GM23338 (cell line): ENCODE measurements at regions not wholly inside any gene's neighbourhood (a gene's known extent, or its start where the extent isn't known, plus 50 kb on each side); places are given as distances from the start of the nearest gene placed in this dataset.

ENCODE experiments used
- ATAC-seq: fragments of 200-7000 bp; cut with Tn5 transposase; 3 replicates; pipeline ENCODE4 v1.9.1; 2020
- DNase-seq: peaks from one replicate; pipeline ENCODE4 v3.0.0-alpha.2; 2015; ENCODE audit warnings: low spot score
- H2AFZ ChIP-seq: fragments of 200-600 bp; sonication (generic); 2 replicates; pipeline ENCODE4 v1.8.0; 2016; ENCODE audit warnings: antibody characterized with exemption, mild to moderate bottlenecking, moderate library complexity
- H3F3A ChIP-seq: fragments of 200-600 bp; sonication (generic); replicated peaks from 2 replicates; pipeline ENCODE4 v1.8.0; 2017; ENCODE audit warnings: antibody characterized with exemption, mixed run types, low read depth
- H3K27ac ChIP-seq: fragments of 200-600 bp; sonication (generic); 2 replicates; pipeline ENCODE4 v1.6.1; 2016; ENCODE audit warnings: low read depth
- H3K27me3 ChIP-seq: fragments of 200-600 bp; sonication (generic); 2 replicates; pipeline ENCODE4 v1.8.0; 2016; ENCODE audit warnings: mild to moderate bottlenecking, mixed run types, moderate library complexity; ENCODE audit not compliant: insufficient read depth
- H3K36me3 ChIP-seq: fragments of 200-600 bp; sonication (generic); 2 replicates; pipeline ENCODE4 v1.8.0; 2016; ENCODE audit warnings: mild to moderate bottlenecking; ENCODE audit not compliant: insufficient read depth
- H3K4me1 ChIP-seq: fragments of 200-600 bp; sonication (generic); 2 replicates; pipeline ENCODE4 v1.8.0; 2016; ENCODE audit warnings: mild to moderate bottlenecking, moderate library complexity; ENCODE audit not compliant: insufficient read depth
- H3K4me2 ChIP-seq: fragments of 200-600 bp; sonication (generic); 2 replicates; pipeline ENCODE4 v1.7.1; 2017; ENCODE audit warnings: mixed run types
- H3K4me3 ChIP-seq: fragments of 200-600 bp; sonication (generic); 2 replicates; pipeline ENCODE4 v1.6.1; 2016; ENCODE audit warnings: mixed run types
- H3K79me2 ChIP-seq: fragments of 200-600 bp; sonication (generic); replicated peaks from 2 replicates; pipeline ENCODE4 v1.8.0; 2017; ENCODE audit warnings: mild to moderate bottlenecking; ENCODE audit not compliant: insufficient read depth
- H3K9me2 ChIP-seq: fragments of 200-600 bp; sonication (generic); 2 replicates; pipeline ENCODE4 v1.8.0; 2017; ENCODE audit not compliant: insufficient read depth
- H4K20me1 ChIP-seq: fragments of 200-600 bp; sonication (generic); replicated peaks from 2 replicates; pipeline ENCODE4 v1.8.0; 2017; ENCODE audit warnings: mild to moderate bottlenecking; ENCODE audit not compliant: insufficient read depth
- H3K27ac Mint-ChIP-seq: 2 replicates; pipeline ENCODE4 v1.8.0; 2020; ENCODE audit warnings: inconsistent platforms, mild to moderate bottlenecking, moderate library complexity, mixed read lengths
- H3K27me3 Mint-ChIP-seq: 3 replicates; pipeline ENCODE4 v1.8.0; 2022; ENCODE audit warnings: low read depth, mild to moderate bottlenecking, moderate library complexity, mixed read lengths, inconsistent platforms; ENCODE audit not compliant: insufficient read depth, poor library complexity
- H3K36me3 Mint-ChIP-seq: 3 replicates; pipeline ENCODE4 v1.8.0; 2021; ENCODE audit warnings: low read depth, mild to moderate bottlenecking, inconsistent platforms, moderate library complexity, mixed read lengths
- H3K4me1 Mint-ChIP-seq: 3 replicates; pipeline ENCODE4 v1.8.0; 2020; ENCODE audit warnings: mild to moderate bottlenecking, inconsistent platforms, mixed read lengths
- H3K4me3 Mint-ChIP-seq: 3 replicates; pipeline ENCODE4 v1.8.0; 2021; ENCODE audit warnings: moderate library complexity, mild to moderate bottlenecking, inconsistent platforms, mixed read lengths
- H3K9me3 Mint-ChIP-seq: 3 replicates; pipeline ENCODE4 v1.8.0; 2020; ENCODE audit warnings: moderate library complexity, mild to moderate bottlenecking, inconsistent platforms, mixed read lengths
- EZH2 ChIP-seq: fragments of 200-600 bp; sonication (generic); IDR thresholded peaks from one replicate; pipeline ENCODE4 v1.8.0; 2017; ENCODE audit warnings: antibody characterized with exemption, mild to moderate bottlenecking, low read depth; ENCODE audit not compliant: unreplicated experiment
- EZH2phosphoT487 ChIP-seq: fragments of 200-600 bp; sonication (generic); IDR thresholded peaks from one replicate; pipeline ENCODE4 v1.8.1; 2018; ENCODE audit warnings: antibody characterized with exemption; ENCODE audit not compliant: unreplicated experiment
- JUNB ChIP-seq: IDR thresholded peaks from one replicate; pipeline ENCODE4 v1.6.1; 2016; ENCODE audit warnings: antibody characterized with exemption; ENCODE audit not compliant: unreplicated experiment
- NANOG ChIP-seq: IDR thresholded peaks from 2 replicates; pipeline ENCODE4 v1.6.1; 2016; ENCODE audit warnings: antibody characterized with exemption, borderline replicate concordance
- ZNF331 ChIP-seq: fragments of 250-450 bp; sonication (Bioruptor Pico); IDR thresholded peaks from 2 replicates; pipeline ENCODE4 v1.5.0; 2020; ENCODE audit warnings: low read depth, mild to moderate bottlenecking, moderate library complexity
- TF ChIP-seq, protein P1 (sequence below): fragments of 250-450 bp; sonication (Bioruptor Pico); IDR thresholded peaks from 2 replicates; pipeline ENCODE4 v1.5.0; 2020; ENCODE audit warnings: mild to moderate bottlenecking, moderate library complexity
- TF ChIP-seq, protein P2 (sequence below): IDR thresholded peaks from one replicate; pipeline ENCODE4 v1.6.1; 2018; ENCODE audit warnings: antibody characterized with exemption; ENCODE audit not compliant: unreplicated experiment

DNA sequence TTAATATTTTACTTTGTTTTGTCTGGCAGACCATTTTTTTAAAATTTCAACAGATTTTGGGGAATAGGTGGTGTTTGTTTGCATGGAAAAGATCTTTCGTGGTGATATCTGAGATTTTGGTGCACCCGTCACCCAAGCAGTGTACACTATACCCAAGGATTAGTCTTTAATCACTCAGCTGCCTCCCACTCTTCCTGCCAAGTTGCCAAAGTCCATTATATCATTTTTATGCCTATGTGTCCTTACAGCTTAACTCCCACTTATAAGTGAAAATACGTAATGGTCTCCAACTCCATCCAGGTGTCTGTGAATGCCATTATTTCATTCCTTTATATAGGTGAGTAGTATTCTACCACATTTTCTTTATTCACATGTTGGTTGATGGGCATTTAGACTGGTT, 281.7 kb upstream of the GK2 start:
- no peaks in the 10 kb centered on the region for H3K79me2 ChIP-seq
- Mint-ChIP-seq H3K9me3 (peaks cover 2% of the 10 kb centered on the region; the same call in 2 of the 3 replicates), H3K27ac (no peak overlapping the region), H3K27me3 (no peaks in the 10 kb centered on the region), H3K36me3 (peaks cover 5% of the 10 kb centered on the region; the same call in 2 of the 3 replicates), H3K4me1 (no peaks in the 10 kb centered on the region), H3K4me3 (no peak overlapping the region)
- no peaks in the 10 kb centered on the region for H3F3A ChIP-seq
- no peaks in the 10 kb centered on the region for H3K36me3 ChIP-seq
- H3K27me3 ChIP-seq = no peaks in the 10 kb centered on the region
- no peaks in the 10 kb centered on the region for H3K4me1 ChIP-seq
- no peak overlapping the region for H2AFZ ChIP-seq
- H3K27ac ChIP-seq = no peak overlapping the region
- TF ChIP-seq EZH2phosphoT487 (no peak), ZNF331 (CRISPR knock-in tag) (no peak), NANOG (no peak), EZH2 (no peak), JUNB (no peak)
- TF ChIP-seq, protein P1, sequence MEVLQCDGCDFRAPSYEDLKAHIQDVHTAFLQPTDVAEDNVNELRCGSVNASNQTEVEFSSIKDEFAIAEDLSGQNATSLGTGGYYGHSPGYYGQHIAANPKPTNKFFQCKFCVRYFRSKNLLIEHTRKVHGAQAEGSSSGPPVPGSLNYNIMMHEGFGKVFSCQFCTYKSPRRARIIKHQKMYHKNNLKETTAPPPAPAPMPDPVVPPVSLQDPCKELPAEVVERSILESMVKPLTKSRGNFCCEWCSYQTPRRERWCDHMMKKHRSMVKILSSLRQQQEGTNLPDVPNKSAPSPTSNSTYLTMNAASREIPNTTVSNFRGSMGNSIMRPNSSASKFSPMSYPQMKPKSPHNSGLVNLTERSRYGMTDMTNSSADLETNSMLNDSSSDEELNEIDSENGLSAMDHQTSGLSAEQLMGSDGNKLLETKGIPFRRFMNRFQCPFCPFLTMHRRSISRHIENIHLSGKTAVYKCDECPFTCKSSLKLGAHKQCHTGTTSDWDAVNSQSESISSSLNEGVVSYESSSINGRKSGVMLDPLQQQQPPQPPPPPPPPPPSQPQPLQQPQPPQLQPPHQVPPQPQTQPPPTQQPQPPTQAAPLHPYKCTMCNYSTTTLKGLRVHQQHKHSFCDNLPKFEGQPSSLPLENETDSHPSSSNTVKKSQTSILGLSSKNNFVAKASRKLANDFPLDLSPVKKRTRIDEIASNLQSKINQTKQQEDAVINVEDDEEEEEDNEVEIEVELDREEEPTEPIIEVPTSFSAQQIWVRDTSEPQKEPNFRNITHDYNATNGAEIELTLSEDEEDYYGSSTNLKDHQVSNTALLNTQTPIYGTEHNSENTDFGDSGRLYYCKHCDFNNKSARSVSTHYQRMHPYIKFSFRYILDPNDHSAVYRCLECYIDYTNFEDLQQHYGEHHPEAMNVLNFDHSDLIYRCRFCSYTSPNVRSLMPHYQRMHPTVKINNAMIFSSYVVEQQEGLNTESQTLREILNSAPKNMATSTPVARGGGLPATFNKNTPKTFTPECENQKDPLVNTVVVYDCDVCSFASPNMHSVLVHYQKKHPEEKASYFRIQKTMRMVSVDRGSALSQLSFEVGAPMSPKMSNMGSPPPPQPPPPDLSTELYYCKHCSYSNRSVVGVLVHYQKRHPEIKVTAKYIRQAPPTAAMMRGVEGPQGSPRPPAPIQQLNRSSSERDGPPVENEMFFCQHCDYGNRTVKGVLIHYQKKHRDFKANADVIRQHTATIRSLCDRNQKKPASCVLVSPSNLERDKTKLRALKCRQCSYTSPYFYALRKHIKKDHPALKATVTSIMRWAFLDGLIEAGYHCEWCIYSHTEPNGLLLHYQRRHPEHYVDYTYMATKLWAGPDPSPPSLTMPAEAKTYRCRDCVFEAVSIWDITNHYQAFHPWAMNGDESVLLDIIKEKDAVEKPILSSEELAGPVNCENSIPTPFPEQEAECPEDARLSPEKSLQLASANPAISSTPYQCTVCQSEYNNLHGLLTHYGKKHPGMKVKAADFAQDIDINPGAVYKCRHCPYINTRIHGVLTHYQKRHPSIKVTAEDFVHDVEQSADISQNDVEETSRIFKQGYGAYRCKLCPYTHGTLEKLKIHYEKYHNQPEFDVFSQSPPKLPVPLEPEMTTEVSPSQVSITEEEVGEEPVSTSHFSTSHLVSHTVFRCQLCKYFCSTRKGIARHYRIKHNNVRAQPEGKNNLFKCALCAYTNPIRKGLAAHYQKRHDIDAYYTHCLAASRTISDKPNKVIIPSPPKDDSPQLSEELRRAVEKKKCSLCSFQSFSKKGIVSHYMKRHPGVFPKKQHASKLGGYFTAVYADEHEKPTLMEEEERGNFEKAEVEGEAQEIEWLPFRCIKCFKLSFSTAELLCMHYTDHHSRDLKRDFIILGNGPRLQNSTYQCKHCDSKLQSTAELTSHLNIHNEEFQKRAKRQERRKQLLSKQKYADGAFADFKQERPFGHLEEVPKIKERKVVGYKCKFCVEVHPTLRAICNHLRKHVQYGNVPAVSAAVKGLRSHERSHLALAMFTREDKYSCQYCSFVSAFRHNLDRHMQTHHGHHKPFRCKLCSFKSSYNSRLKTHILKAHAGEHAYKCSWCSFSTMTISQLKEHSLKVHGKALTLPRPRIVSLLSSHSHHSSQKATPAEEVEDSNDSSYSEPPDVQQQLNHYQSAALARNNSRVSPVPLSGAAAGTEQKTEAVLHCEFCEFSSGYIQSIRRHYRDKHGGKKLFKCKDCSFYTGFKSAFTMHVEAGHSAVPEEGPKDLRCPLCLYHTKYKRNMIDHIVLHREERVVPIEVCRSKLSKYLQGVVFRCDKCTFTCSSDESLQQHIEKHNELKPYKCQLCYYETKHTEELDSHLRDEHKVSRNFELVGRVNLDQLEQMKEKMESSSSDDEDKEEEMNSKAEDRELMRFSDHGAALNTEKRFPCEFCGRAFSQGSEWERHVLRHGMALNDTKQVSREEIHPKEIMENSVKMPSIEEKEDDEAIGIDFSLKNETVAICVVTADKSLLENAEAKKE = no peak
- TF ChIP-seq, protein P2, sequence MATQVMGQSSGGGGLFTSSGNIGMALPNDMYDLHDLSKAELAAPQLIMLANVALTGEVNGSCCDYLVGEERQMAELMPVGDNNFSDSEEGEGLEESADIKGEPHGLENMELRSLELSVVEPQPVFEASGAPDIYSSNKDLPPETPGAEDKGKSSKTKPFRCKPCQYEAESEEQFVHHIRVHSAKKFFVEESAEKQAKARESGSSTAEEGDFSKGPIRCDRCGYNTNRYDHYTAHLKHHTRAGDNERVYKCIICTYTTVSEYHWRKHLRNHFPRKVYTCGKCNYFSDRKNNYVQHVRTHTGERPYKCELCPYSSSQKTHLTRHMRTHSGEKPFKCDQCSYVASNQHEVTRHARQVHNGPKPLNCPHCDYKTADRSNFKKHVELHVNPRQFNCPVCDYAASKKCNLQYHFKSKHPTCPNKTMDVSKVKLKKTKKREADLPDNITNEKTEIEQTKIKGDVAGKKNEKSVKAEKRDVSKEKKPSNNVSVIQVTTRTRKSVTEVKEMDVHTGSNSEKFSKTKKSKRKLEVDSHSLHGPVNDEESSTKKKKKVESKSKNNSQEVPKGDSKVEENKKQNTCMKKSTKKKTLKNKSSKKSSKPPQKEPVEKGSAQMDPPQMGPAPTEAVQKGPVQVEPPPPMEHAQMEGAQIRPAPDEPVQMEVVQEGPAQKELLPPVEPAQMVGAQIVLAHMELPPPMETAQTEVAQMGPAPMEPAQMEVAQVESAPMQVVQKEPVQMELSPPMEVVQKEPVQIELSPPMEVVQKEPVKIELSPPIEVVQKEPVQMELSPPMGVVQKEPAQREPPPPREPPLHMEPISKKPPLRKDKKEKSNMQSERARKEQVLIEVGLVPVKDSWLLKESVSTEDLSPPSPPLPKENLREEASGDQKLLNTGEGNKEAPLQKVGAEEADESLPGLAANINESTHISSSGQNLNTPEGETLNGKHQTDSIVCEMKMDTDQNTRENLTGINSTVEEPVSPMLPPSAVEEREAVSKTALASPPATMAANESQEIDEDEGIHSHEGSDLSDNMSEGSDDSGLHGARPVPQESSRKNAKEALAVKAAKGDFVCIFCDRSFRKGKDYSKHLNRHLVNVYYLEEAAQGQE = no peak
- H3K9me2 ChIP-seq = no peaks in the 10 kb centered on the region; the same call in none of the 2 replicates
- DNase-seq (no peak), ATAC-seq (no peak)
- H4K20me1 ChIP-seq = no peaks in the 10 kb centered on the region
- H3K4me2 ChIP-seq = no peak overlapping the region
- no peak overlapping the region for H3K4me3 ChIP-seq
